ENCODE measurements at regions not wholly inside any gene's neighbourhood (a gene's known extent, or its start where the extent isn't known, plus 50 kb on each side); places are given as distances from the start of the nearest gene placed in this dataset.

DNA sequence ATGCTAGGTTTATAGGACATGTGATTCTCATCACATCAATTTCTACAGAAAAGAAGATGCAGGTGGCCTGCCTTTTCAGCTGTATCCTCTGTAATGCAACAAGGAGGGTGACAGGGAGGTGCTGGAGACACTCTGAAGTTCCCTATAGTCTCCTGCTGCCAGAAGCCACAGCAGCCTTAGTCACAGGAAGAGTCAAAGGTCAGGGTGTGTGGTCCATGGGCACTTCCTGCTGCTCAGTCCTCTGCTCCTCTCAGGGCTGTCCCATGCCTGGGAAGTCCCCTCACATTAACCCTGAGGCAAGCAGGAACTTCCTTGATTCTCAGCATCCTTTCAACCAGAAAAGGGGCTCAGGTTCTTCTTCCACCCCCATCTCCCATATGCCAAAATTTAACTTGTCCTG lies 144.8 kb upstream of the FOXA2 start:
- TF ChIP-seq, protein P1, sequence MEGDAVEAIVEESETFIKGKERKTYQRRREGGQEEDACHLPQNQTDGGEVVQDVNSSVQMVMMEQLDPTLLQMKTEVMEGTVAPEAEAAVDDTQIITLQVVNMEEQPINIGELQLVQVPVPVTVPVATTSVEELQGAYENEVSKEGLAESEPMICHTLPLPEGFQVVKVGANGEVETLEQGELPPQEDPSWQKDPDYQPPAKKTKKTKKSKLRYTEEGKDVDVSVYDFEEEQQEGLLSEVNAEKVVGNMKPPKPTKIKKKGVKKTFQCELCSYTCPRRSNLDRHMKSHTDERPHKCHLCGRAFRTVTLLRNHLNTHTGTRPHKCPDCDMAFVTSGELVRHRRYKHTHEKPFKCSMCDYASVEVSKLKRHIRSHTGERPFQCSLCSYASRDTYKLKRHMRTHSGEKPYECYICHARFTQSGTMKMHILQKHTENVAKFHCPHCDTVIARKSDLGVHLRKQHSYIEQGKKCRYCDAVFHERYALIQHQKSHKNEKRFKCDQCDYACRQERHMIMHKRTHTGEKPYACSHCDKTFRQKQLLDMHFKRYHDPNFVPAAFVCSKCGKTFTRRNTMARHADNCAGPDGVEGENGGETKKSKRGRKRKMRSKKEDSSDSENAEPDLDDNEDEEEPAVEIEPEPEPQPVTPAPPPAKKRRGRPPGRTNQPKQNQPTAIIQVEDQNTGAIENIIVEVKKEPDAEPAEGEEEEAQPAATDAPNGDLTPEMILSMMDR (IDR thresholded peaks at IDR 0.05; ENCODE audit: insufficient read depth, low read length, poor library complexity, severe bottlenecking), result no peak
- no peak for TF ChIP-seq EZH2phosphoT487 (conservative IDR thresholded peaks at IDR 0.05; ENCODE audit: low read length)

All from SU-DHL-6 (cell line).